Body of pancreas (tissue), 4 donors: ENCODE measurements at regions not wholly inside any gene's neighbourhood (a gene's known extent, or its start where the extent isn't known, plus 50 kb on each side); places are given as distances from the start of the nearest gene placed in this dataset.

ENCODE experiments used
- ATAC-seq: fragments of 150-250 bp; one replicate; pipeline ENCODE4 v1.9.1; 2016
- DNase-seq, 4 donors: peaks; one replicate each; pipeline ENCODE4 v3.0.0-alpha.2; 2019
- H3K27ac ChIP-seq, 4 donors: fragments of 200-600 bp; sonication (generic); 1 replicate in 3 of 4; 2 replicates in 1 of 4; pipeline versions ENCODE4 v1.5.1 to v1.6.1; 2016 to 2019; ENCODE audit warnings: mild to moderate bottlenecking in 1 of 4, mixed read lengths in 1 of 4, moderate library complexity in 1 of 4
- H3K27me3 ChIP-seq, 2 donors: fragments of 200-600 bp; sonication (generic); one replicate each; pipeline ENCODE4 v1.6.0; 2016; ENCODE audit warnings: mild to moderate bottlenecking in 1 of 2
- H3K36me3 ChIP-seq, 2 donors: fragments of 200-600 bp; sonication (generic); replicated peaks in 1 of 2; 2 replicates each; pipeline ENCODE4 v1.5.1; 2016; ENCODE audit warnings: low read depth in 2 of 2; ENCODE audit not compliant: insufficient read depth in 1 of 2
- H3K4me1 ChIP-seq: fragments of 200-600 bp; sonication (generic); one replicate; pipeline ENCODE4 v1.6.0; 2016
- H3K4me3 ChIP-seq, 2 donors: fragments of 200-600 bp; sonication (generic); 1 replicate in 1 of 2; 2 replicates in 1 of 2; pipeline ENCODE4 v1.5.1; 2016 to 2019
- H3K9me3 ChIP-seq, 3 donors: fragments of 200-600 bp; sonication (generic); 1 replicate in 2 of 3; 2 replicates in 1 of 3; pipeline ENCODE4 v1.5.1; 2016
- POLR2A ChIP-seq, 3 donors: fragments of 450-650 bp; IDR thresholded peaks; one replicate each; pipeline ENCODE4 v1.6.1; 2016; ENCODE audit warnings: antibody characterized with exemption in 3 of 3, mild to moderate bottlenecking in 2 of 3
- WGBS, 2 donors: methylation state at CpG; one replicate each; pipeline ENCODE4 v1.1.5; 2017; 5-methylcytosine and 5-hydroxymethylcytosine counted together
- intact Hi-C: fragments of 100-400 bp; cut with DNase I; formaldehyde crosslinking; loops from one replicate; pipeline ENCODE4 v1.15.1; 2023
- TF ChIP-seq, protein P1 (sequence below), 7 experiments: fragments of 450-650 bp in 4 of 7; fragments of 200-600 bp in 3 of 7; sonication (generic) in 3 of 7; IDR thresholded peaks; one replicate each; pipeline ENCODE4 v1.5.1; 2016 to 2019; ENCODE audit warnings: antibody characterized with exemption in 7 of 7

DNA sequence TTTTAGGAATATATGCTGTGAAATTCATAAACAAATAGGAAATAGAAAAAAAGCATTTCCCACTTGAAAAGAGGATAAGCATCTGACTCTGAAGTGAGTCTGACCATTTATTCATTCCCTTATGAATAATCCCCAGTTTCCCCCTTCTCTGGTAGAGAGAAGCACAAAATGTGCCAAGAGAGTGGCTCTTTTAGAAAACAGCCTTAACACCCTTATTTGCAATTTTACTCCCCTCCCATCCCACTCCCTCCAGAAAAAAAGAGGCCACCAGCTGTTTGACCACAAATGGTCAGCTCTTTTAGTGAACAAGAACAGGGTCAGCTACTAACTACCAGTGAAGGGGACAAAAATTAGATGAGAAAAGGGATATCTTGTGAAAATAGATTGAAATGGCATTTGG is 184.5 kb upstream of the ADAMTS9 start:
- Histone ChIP-seq H3K4me3 (no peak overlapping the region), H3K36me3 (no peaks in the 10 kb centered on the region), H3K9me3 (no peaks in the 10 kb centered on the region), H3K4me1 (no peaks in the 10 kb centered on the region), H3K27me3 (no peaks in the 10 kb centered on the region), H3K27ac (no peak overlapping the region)
- intact Hi-C loops: no loop called here
- no peak for DNase-seq
- TF ChIP-seq POLR2A (IDR thresholded peaks at IDR 0.05): no peak
- TF ChIP-seq, protein P1, sequence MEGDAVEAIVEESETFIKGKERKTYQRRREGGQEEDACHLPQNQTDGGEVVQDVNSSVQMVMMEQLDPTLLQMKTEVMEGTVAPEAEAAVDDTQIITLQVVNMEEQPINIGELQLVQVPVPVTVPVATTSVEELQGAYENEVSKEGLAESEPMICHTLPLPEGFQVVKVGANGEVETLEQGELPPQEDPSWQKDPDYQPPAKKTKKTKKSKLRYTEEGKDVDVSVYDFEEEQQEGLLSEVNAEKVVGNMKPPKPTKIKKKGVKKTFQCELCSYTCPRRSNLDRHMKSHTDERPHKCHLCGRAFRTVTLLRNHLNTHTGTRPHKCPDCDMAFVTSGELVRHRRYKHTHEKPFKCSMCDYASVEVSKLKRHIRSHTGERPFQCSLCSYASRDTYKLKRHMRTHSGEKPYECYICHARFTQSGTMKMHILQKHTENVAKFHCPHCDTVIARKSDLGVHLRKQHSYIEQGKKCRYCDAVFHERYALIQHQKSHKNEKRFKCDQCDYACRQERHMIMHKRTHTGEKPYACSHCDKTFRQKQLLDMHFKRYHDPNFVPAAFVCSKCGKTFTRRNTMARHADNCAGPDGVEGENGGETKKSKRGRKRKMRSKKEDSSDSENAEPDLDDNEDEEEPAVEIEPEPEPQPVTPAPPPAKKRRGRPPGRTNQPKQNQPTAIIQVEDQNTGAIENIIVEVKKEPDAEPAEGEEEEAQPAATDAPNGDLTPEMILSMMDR (IDR thresholded peaks at IDR 0.05): no peak
- no peak for ATAC-seq

DNA sequence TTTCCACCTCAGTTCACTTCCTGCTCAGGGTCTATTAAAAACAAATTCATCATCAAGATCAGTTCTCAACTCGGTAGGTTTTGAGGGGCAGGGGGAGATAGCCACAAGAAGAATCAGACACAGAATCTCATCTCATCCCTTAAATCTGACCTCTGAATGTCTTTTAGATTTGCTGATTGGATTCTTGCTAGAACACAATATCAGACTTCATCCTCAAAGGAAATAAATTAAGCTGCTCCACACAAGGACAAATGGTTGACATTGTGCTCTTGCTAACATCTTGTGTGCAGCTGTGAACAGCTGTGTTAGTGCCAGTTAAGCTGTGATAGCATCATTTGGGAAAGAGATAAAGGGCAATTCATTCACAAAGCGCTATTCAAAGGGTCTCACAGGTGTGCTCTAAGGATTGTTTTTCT is 184.0 kb upstream of the ADAMTS9 start:
- intact Hi-C loops: no loop called here
- H3K4me1 ChIP-seq: no peaks in the 10 kb centered on the region
- H3K27ac ChIP-seq: no peak overlapping the region
- no peaks in the 10 kb centered on the region for H3K9me3 ChIP-seq
- DNase-seq (no peak), ATAC-seq (no peak)
- H3K4me3 ChIP-seq: no peak overlapping the region
- H3K36me3 ChIP-seq: no peaks in the 10 kb centered on the region
- 60 to 65% methylated on average over 2 of the region's 2 CpGs for WGBS, 2 donors
- TF ChIP-seq, protein P1 (IDR thresholded peaks at IDR 0.05): no peak
- TF ChIP-seq POLR2A (IDR thresholded peaks at IDR 0.05): no peak
- H3K27me3 ChIP-seq: no peaks in the 10 kb centered on the region

DNA sequence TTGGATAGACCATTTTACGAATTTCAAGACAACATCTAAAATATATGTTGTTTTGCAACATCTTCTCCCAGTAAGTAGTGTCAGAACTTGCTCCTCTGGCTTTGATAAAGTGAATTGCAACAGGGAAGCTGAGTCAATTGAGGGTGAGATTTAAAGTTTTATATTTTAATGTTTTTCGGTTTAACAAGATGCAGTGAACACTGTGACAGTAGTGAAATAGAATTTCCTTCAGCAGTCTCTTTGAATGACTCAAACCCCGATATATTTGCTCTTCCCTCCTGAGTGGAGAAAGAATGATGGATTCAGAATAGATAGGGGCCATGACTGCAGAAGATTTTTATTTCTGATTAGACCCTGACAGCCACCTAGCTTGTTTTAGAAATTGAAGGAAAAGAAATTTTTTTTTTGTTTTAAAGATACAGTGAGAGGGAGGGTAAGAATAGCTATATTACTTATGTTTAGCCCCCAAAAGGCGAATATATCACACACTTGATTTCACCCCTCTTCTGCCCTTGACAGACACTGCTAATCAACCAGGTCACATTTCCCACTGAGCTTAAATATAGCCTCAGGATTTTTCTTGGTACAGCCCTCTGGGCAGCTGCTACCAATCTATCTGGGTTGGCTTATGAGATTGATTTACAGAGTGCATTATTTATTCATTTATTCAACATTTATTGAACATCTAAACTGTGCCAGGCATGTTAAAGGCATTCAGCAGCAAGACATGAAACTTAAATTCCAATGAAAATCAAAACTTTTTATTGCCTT is 183.3 kb upstream of the ADAMTS9 start:
- H3K27ac ChIP-seq: no peak overlapping the region
- ATAC-seq (no peak), DNase-seq (no peak)
- H3K27me3 ChIP-seq: no peaks in the 10 kb centered on the region
- no peak for TF ChIP-seq POLR2A (IDR thresholded peaks at IDR 0.05)
- TF ChIP-seq, protein P1 (IDR thresholded peaks at IDR 0.05): no peak
- 66 to 71% methylated on average over 4 of the region's 4 CpGs for WGBS, 2 donors
- no peak overlapping the region for H3K4me3 ChIP-seq
- intact Hi-C loops: no loop called here
- H3K36me3 ChIP-seq: no peaks in the 10 kb centered on the region
- no peaks in the 10 kb centered on the region for H3K4me1 ChIP-seq
- H3K9me3 ChIP-seq: no peaks in the 10 kb centered on the region

DNA sequence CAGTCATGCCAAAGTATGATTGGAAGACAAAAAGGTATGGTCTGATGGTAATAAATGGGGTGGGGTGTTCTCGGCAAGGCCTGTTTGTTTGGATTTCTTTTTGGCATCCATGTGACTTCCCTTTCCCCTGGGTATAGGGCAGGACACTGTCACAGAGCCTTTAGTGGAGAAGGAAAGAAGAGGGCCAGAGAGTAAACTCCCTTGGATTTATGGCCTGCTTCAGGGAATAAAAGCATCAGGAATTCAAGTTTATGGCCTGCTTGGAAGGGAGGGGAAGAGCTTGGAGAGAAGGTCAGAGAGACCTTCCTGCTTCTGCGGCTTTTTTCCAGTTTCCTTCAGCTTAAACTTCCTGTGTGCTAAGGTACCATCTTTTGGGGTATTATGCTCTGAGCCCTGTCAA is 179.4 kb upstream of the ADAMTS9 start:
- Histone ChIP-seq H3K9me3 (no peaks in the 10 kb centered on the region), H3K27ac (no peak overlapping the region), H3K4me3 (no peak overlapping the region), H3K4me1 (peaks cover 7% of the 10 kb centered on the region), H3K36me3 (no peaks in the 10 kb centered on the region), H3K27me3 (no peaks in the 10 kb centered on the region)
- DNase-seq (no peak), ATAC-seq (no peak)
- intact Hi-C loops: no loop called here
- 80 to 84% methylated on average over 2 of the region's 2 CpGs for WGBS, 2 donors
- TF ChIP-seq POLR2A (IDR thresholded peaks at IDR 0.05): no peak
- TF ChIP-seq, protein P1 (IDR thresholded peaks at IDR 0.05): no peak
